NCI-H748 (cell line): ENCODE measurements at regions not wholly inside any gene's neighbourhood (a gene's known extent, or its start where the extent isn't known, plus 50 kb on each side); places are given as distances from the start of the nearest gene placed in this dataset.

Source experiments
- DNase-seq: peaks from one replicate; lab custom pipeline; 2025; ENCODE audit not compliant: unreplicated experiment; lab: John Stamatoyannopoulos, UW

- no peak for DNase-seq
Observed at GRCh38 chr4:120526033-120526432, 396.5 kb downstream of the PRDM5 start.

DNA sequence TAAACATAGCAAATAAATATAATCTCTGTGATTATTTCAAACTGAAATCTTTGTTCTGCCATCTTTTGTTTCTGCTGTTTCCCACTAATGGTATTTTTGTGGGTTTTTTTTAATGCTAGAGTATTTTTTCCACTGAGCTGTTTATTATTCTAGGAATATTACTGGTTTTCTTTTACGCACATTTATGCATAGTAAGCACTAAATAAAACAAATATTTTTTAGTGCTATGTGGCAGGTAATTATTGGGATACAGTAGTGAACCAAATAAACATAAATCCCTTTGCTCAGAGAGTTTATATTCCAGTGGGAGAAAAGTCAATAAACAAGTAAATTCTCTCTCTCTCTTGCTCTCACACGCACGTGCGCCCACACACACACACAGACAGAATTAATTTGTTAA, 397.4 kb downstream of the PRDM5 start:
- no peak for DNase-seq

- no peak for DNase-seq
Observed at GRCh38 chr4:120524237-120524636, 398.3 kb downstream of the PRDM5 start.

GRCh38 chr4:120520761-120521160, 401.8 kb downstream of the PRDM5 start:
- no peak for DNase-seq

DNA sequence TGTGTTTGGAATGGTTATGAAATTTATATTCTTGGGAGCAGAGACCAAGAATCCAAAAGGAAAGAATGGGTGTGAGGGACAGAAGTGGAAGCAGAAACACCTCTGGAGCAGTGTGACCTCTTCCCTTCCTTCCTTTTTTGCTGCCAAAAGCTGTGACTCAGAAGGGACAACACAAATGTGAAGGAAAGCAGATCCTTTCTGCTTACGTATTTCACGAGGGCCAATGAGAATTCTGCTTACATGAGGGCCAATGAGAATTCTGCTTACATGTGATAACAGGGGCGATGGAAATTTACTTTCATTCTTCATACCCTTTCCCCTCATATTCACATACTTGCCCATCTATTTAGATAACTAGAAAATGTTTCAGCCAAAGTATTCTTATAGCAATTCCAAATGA, 404.6 kb downstream of the PRDM5 start:
- DNase-seq: peak; percentile 21

DNA sequence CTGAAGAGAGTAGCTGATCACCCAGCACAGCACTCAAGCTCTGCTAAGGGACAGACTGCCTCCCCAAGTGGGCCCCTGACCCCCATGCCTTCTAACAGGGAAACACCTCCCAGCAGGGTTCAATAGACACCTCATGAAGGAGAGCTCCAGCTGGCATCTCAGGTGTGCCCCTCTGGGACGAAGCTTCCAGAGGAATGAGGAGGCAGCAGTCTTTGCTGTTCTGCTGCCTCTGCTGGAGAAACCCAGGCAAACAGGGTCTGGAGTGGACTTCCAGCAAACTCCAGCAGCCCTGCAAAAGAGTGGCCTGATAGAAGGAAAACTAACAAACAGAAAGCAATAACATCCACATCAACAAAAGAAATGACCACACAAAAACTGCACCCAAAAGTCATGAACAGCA, 412.8 kb downstream of the PRDM5 start:
- no peak for DNase-seq

DNA sequence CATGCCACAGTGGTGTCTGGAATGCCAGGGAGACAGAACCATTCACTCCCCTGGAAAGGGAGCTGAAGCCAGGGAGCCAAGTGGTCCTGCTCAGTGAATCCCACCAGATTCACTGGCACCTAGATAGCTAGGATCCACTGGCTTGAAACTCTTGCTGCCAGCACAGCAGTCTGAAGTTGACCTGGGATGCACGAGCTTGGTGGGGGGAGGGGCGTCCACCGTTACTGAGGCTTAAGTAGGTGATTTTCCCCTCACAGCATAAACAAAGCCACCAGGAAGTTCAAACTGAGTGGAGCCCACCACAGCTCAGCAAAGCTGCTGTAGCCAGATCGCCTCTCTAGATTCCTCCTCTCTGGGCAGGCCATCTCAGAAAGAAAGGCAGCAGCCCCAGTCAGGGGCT, 413.3 kb downstream of the PRDM5 start:
- no peak for DNase-seq

DNA sequence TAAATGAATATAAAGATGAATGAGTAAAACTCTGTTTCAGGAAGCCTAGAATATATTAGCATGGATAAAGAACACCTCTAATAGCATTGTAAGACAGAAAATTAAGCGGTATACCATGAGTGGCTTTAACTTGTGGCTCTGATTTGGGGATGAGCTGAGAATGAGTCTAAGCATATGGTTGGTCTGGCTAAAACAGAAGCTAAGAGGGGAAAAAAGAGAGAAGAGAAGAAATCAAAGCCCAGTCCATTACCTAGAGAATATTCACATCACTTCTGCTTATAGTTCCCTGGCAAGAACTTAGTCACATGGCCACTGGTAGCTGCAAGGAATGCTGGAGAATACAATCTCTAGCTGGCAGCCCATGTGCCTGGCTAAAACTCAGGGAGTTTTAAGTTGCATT, 414.5 kb downstream of the PRDM5 start:
- DNase-seq: no peak

GRCh38 chr4:120506536-120506935, 416.0 kb downstream of the PRDM5 start:
- DNase-seq: no peak

GRCh38 chr4:120498678-120499077, 423.8 kb downstream of the PRDM5 start:
- DNase-seq: no peak

GRCh38 chr4:120491481-120491880, 424.8 kb upstream of the MAD2L1 start:
- DNase-seq: no peak

- DNase-seq: no peak
Observed at GRCh38 chr4:120481756-120482155, 415.1 kb upstream of the MAD2L1 start.

GRCh38 chr4:120472447-120473131, 405.9 kb upstream of the MAD2L1 start:
- DNase-seq: no peak

DNA sequence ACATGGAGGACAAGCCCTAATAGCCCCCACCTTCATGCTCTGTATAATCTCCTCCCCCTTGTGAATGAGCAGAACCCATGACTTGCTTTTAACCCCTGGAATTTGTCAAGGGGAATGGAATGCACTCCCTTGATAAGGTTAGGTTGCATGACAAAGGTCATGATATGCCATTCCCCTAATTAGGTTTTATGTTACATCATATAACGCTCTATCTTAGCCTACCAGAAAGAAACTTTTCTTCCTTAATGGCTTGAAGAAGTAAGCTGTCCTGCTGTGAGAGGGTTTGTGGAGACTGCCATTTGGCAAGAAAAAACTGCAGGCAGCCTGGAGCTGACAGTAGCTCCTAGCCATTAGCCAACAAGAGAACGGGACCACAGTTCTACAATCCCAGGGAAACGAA, 399.8 kb upstream of the MAD2L1 start:
- DNase-seq: no peak

GRCh38 chr4:120454788-120455187, 388.1 kb upstream of the MAD2L1 start:
- no peak for DNase-seq

- no peak for DNase-seq
Observed at GRCh38 chr4:120452536-120452935, 385.9 kb upstream of the MAD2L1 start.

DNA sequence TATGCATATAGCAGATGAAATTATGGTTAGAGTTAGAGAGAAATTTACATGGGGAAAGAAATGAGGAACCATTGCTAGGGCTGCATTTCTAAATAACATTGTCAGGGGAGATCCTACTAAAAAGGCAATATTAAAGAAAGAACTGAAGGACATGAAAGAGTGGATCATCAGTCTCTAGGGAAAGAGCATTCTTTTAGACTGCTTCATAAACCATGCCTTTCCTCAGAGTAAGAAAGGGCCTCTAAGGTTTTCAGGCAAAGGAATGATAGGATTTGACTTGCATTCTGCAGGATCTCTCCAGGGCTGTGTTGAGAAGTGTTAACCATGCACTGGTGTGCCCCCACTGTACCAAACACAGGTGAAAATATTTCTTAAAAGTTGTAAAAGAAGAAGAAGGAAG, 385.4 kb upstream of the MAD2L1 start:
- DNase-seq: no peak

DNA sequence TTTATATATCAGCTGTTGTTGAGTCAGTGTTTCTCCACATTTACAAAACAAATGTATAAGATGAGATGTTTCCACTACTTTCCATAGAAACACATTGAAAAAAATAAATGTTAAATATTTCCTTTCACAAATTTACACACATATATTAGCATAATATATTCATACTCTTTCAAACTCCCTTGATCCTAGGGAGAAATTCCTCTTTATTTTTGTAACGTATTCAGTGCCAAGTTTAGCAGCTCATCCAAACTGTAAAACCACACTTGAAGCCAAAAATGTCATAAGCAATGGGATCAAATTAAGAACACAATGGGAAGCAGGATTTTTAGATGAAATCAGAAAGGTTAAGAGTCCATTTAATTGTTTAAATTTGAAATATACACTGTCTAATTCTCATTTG, 381.1 kb upstream of the MAD2L1 start:
- no peak for DNase-seq

- DNase-seq: no peak
Observed at GRCh38 chr4:120446051-120446567, 379.5 kb upstream of the MAD2L1 start.

GRCh38 chr4:120445186-120445585, 378.5 kb upstream of the MAD2L1 start:
- no peak for DNase-seq

- no peak for DNase-seq
Observed at GRCh38 chr4:120443116-120443515, 376.5 kb upstream of the MAD2L1 start.

DNA sequence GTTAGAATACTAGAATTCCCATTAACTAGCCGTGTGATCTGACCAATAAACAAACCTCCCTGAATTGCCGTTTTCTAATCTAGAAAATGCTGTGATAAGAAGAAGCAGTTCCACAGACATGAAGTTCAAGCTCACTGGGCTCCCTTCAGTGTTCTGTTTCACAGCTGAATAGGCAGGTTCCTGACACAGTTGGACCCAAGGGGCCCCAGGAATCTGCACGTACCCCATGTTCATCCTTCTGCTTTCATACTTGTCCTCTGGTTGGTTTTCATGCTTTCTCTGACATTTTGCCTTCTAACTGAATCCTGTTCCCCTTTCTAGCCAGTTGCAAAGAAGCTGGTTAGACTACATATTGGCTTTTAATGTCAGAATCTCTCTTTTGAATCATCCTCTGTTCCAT, 374.1 kb upstream of the MAD2L1 start:
- DNase-seq: no peak

GRCh38 chr4:120435179-120435578, 368.5 kb upstream of the MAD2L1 start:
- no peak for DNase-seq
